H9 (cell line): ENCODE measurements at regions not wholly inside any gene's neighbourhood (a gene's known extent, or its start where the extent isn't known, plus 50 kb on each side); places are given as distances from the start of the nearest gene placed in this dataset.

Experiments
- DNase-seq: peaks from one replicate; pipeline ENCODE4 v3.0.0-alpha.2; 2017
- H2AFZ ChIP-seq: one replicate; pipeline ENCODE4 v1.6.1; 2013; ENCODE audit warnings: mild to moderate bottlenecking, low read length, control low read depth, moderate library complexity
- H2AK5ac ChIP-seq: 2 replicates; pipeline ENCODE4 v1.6.1; 2013; ENCODE audit warnings: low read length, control low read depth, mixed read lengths; ENCODE audit not compliant: insufficient read length
- H2BK120ac ChIP-seq: one replicate; pipeline ENCODE4 v1.6.1; 2013; ENCODE audit warnings: low read depth, mild to moderate bottlenecking, low read length, control low read depth, inconsistent platforms; ENCODE audit not compliant: poor library complexity, severe bottlenecking
- H2BK12ac ChIP-seq: 2 replicates; pipeline ENCODE4 v1.6.1; 2013; ENCODE audit warnings: low read length, control low read depth, mixed read lengths, low read depth; ENCODE audit not compliant: insufficient read length
- H2BK15ac ChIP-seq: 2 replicates; pipeline ENCODE4 v1.6.1; 2013; ENCODE audit warnings: low read depth, low read length, control low read depth
- H2BK20ac ChIP-seq: one replicate; pipeline ENCODE4 v1.6.1; 2013; ENCODE audit warnings: low read depth, mild to moderate bottlenecking, low read length, control low read depth, inconsistent platforms; ENCODE audit not compliant: poor library complexity, severe bottlenecking
- H2BK5ac ChIP-seq: 2 replicates; pipeline ENCODE4 v1.6.1; 2013; ENCODE audit warnings: low read length, control low read depth, mixed read lengths; ENCODE audit not compliant: insufficient read length
- H3K14ac ChIP-seq: 2 replicates; pipeline ENCODE4 v1.6.1; 2013; ENCODE audit warnings: low read length, control low read depth; ENCODE audit not compliant: insufficient read depth
- H3K18ac ChIP-seq: 2 replicates; pipeline ENCODE4 v1.6.1; 2013; ENCODE audit warnings: low read depth, mild to moderate bottlenecking, mixed read lengths, low read length, control low read depth; ENCODE audit not compliant: insufficient read length
- H3K23ac ChIP-seq: 2 replicates; pipeline ENCODE4 v1.6.1; 2013; ENCODE audit warnings: low read length, control low read depth, mixed read lengths, low read depth; ENCODE audit not compliant: insufficient read length
- H3K23me2 ChIP-seq: 2 replicates; pipeline ENCODE4 v1.6.1; 2013; ENCODE audit warnings: low read depth, mild to moderate bottlenecking, mixed read lengths, low read length, control low read depth; ENCODE audit not compliant: insufficient read length, poor library complexity, severe bottlenecking
- H3K27ac ChIP-seq: 2 replicates; pipeline ENCODE4 v1.5.1; 2013; ENCODE audit warnings: low read length, control low read depth, mixed read lengths, low read depth; ENCODE audit not compliant: insufficient read length
- H3K27me3 ChIP-seq: 2 replicates; pipeline ENCODE4 v1.6.1; 2013; ENCODE audit warnings: low read length, control low read depth, inconsistent platforms; ENCODE audit not compliant: insufficient read depth
- H3K4ac ChIP-seq: 2 replicates; pipeline ENCODE4 v1.6.1; 2013; ENCODE audit warnings: low read depth, mild to moderate bottlenecking, control low read depth, inconsistent platforms, low read length, moderate library complexity
- H3K4me1 ChIP-seq: 2 replicates; pipeline ENCODE4 v1.6.1; 2013; ENCODE audit warnings: low read length, control low read depth, inconsistent platforms; ENCODE audit not compliant: insufficient read depth
- H3K4me2 ChIP-seq: 2 replicates; pipeline ENCODE4 v1.6.1; 2013; ENCODE audit warnings: low read length, control low read depth, mixed read lengths; ENCODE audit not compliant: insufficient read length, insufficient read depth
- H3K56ac ChIP-seq: 2 replicates; pipeline ENCODE4 v1.6.1; 2013; ENCODE audit warnings: low read depth, mild to moderate bottlenecking, mixed read lengths, low read length, control low read depth; ENCODE audit not compliant: insufficient read length
- H3K79me1 ChIP-seq: 2 replicates; pipeline ENCODE4 v1.6.1; 2013; ENCODE audit warnings: low read depth, mild to moderate bottlenecking, moderate library complexity, low read length, control low read depth, inconsistent platforms; ENCODE audit not compliant: insufficient read depth, poor library complexity, severe bottlenecking
- H3K79me2 ChIP-seq: 2 replicates; pipeline ENCODE4 v1.6.1; 2013; ENCODE audit warnings: low read length, control low read depth, inconsistent platforms; ENCODE audit not compliant: insufficient read depth
- H3K9ac ChIP-seq: 2 replicates; pipeline ENCODE4 v1.6.1; 2013; ENCODE audit warnings: low read length, control low read depth, mixed read lengths; ENCODE audit not compliant: insufficient read length; ENCODE audit errors: extremely low read depth
- H3K9me3 ChIP-seq: one replicate; pipeline ENCODE4 v1.6.1; 2013; ENCODE audit warnings: low read depth, low read length, inconsistent platforms; ENCODE audit not compliant: control insufficient read depth
- H3T11ph ChIP-seq: one replicate; pipeline ENCODE4 v1.6.1; 2013; ENCODE audit warnings: mild to moderate bottlenecking, low read length, control low read depth, inconsistent platforms
- H4K20me1 ChIP-seq: one replicate; pipeline ENCODE4 v1.6.1; 2013; ENCODE audit not compliant: control insufficient read depth, insufficient read length, insufficient read depth
- H4K5ac ChIP-seq: 2 replicates; pipeline ENCODE4 v1.6.1; 2013; ENCODE audit warnings: low read depth, mild to moderate bottlenecking, mixed read lengths, low read length, control low read depth; ENCODE audit not compliant: insufficient read length
- H4K8ac ChIP-seq: replicated peaks from 2 replicates; pipeline ENCODE4 v1.6.1; 2013; ENCODE audit warnings: low read length, control low read depth, mixed read lengths, low read depth; ENCODE audit not compliant: insufficient read length
- H4K91ac ChIP-seq: 2 replicates; pipeline ENCODE4 v1.6.1; 2013; ENCODE audit warnings: low read depth, mild to moderate bottlenecking, moderate library complexity, mixed read lengths, low read length, control low read depth; ENCODE audit not compliant: insufficient read length
- H3K27ac Mint-ChIP-seq, 3 experiments: 2 replicates in 2 of 3; 3 replicates in 1 of 3; pipeline ENCODE4 v1.8.0; 2020 to 2021; ENCODE audit warnings: mixed read lengths in 3 of 3, mild to moderate bottlenecking in 1 of 3, moderate library complexity in 1 of 3
- H3K27me3 Mint-ChIP-seq: 2 replicates; pipeline ENCODE4 v1.8.0; 2021; ENCODE audit warnings: low read depth, mild to moderate bottlenecking, moderate library complexity, mixed read lengths
- H3K36me3 Mint-ChIP-seq, 3 experiments: 2 replicates in 2 of 3; 3 replicates in 1 of 3; pipeline ENCODE4 v1.8.0; 2020 to 2021; ENCODE audit warnings: low read depth in 3 of 3, mixed read lengths in 3 of 3; ENCODE audit not compliant: insufficient read depth in 1 of 3
- H3K4me1 Mint-ChIP-seq, 2 experiments: 2 replicates each; pipeline ENCODE4 v1.8.0; 2020; ENCODE audit warnings: mixed read lengths in 2 of 2
- H3K4me3 Mint-ChIP-seq, 2 experiments: 2 replicates in 1 of 2; 3 replicates in 1 of 2; pipeline ENCODE4 v1.8.0; 2020 to 2021; ENCODE audit warnings: mild to moderate bottlenecking in 2 of 2, mixed read lengths in 2 of 2, moderate library complexity in 1 of 2
- H3K9me3 Mint-ChIP-seq, 2 experiments: 2 replicates in 1 of 2; 3 replicates in 1 of 2; pipeline ENCODE4 v1.8.0; 2020; ENCODE audit warnings: mild to moderate bottlenecking in 2 of 2, mixed read lengths in 2 of 2, moderate library complexity in 1 of 2
- whole genome bisulfite sequencing: extraction: QIAGEN DNeasy Blood & Tissue Kit; methylation state at CpG from one replicate; pipeline ENCODE4 v1.1.7; 2013; ENCODE audit warnings: missing lambda C conversion rate, low lambda C conversion rate, mixed read lengths; ENCODE audit not compliant: insufficient read length; ENCODE audit errors: extremely low coverage; 5-methylcytosine and 5-hydroxymethylcytosine counted together
- TF ChIP-seq, protein P1 (sequence below): fragments of 200-600 bp; sonication (generic); conservative IDR thresholded peaks from 3 replicates; pipeline ENCODE4 v1.8.0; 2021; ENCODE audit warnings: antibody characterized with exemption, mild to moderate bottlenecking

- H3K27me3 Mint-ChIP-seq = no peaks in the 10 kb centered on the region
- Histone ChIP-seq H3K9ac (no peak overlapping the region), H3K4ac (no peak overlapping the region), H4K20me1 (no peaks in the 10 kb centered on the region), H2BK12ac (no peak overlapping the region), H2BK5ac (no peak overlapping the region), H3K4me2 (no peak overlapping the region), H4K5ac (no peak overlapping the region), H3K27me3 (no peaks in the 10 kb centered on the region), H3K14ac (no peak overlapping the region), H2BK20ac (no peak overlapping the region), H3K23me2 (no peaks in the 10 kb centered on the region), H3K23ac (no peak overlapping the region), H2BK120ac (no peak overlapping the region), H2BK15ac (no peak overlapping the region), H3K56ac (no peak overlapping the region), H3K27ac (no peak overlapping the region), H3K18ac (no peak overlapping the region), H4K8ac (no peak overlapping the region), H3K4me1 (no peaks in the 10 kb centered on the region), H3K79me1 (no peaks in the 10 kb centered on the region), H3K9me3 (no peaks in the 10 kb centered on the region), H4K91ac (no peak overlapping the region), H2AFZ (no peak overlapping the region), H3K79me2 (no peaks in the 10 kb centered on the region), H3T11ph (no peak overlapping the region), H2AK5ac (no peak overlapping the region)
- TF ChIP-seq, protein P1, sequence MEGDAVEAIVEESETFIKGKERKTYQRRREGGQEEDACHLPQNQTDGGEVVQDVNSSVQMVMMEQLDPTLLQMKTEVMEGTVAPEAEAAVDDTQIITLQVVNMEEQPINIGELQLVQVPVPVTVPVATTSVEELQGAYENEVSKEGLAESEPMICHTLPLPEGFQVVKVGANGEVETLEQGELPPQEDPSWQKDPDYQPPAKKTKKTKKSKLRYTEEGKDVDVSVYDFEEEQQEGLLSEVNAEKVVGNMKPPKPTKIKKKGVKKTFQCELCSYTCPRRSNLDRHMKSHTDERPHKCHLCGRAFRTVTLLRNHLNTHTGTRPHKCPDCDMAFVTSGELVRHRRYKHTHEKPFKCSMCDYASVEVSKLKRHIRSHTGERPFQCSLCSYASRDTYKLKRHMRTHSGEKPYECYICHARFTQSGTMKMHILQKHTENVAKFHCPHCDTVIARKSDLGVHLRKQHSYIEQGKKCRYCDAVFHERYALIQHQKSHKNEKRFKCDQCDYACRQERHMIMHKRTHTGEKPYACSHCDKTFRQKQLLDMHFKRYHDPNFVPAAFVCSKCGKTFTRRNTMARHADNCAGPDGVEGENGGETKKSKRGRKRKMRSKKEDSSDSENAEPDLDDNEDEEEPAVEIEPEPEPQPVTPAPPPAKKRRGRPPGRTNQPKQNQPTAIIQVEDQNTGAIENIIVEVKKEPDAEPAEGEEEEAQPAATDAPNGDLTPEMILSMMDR = no peak
- no peak overlapping the region for H3K4me3 Mint-ChIP-seq
- H3K36me3 Mint-ChIP-seq = no peaks in the 10 kb centered on the region; a peak in 1 of 7 replicates
- DNase-seq = no peak
- no peaks in the 10 kb centered on the region for H3K4me1 Mint-ChIP-seq
- no CpG with 5 or more reads among the region's 1 CpG for WGBS
- H3K9me3 Mint-ChIP-seq = no peaks in the 10 kb centered on the region; a peak in 1 of 5 replicates
- no peak overlapping the region for H3K27ac Mint-ChIP-seq
Measured at GRCh38 chr1:73356485-73356884, 841.5 kb downstream of the LRRIQ3 start.
